ENCODE measurements at regions not wholly inside any gene's neighbourhood (a gene's known extent, or its start where the extent isn't known, plus 50 kb on each side); places are given as distances from the start of the nearest gene placed in this dataset.

DNA sequence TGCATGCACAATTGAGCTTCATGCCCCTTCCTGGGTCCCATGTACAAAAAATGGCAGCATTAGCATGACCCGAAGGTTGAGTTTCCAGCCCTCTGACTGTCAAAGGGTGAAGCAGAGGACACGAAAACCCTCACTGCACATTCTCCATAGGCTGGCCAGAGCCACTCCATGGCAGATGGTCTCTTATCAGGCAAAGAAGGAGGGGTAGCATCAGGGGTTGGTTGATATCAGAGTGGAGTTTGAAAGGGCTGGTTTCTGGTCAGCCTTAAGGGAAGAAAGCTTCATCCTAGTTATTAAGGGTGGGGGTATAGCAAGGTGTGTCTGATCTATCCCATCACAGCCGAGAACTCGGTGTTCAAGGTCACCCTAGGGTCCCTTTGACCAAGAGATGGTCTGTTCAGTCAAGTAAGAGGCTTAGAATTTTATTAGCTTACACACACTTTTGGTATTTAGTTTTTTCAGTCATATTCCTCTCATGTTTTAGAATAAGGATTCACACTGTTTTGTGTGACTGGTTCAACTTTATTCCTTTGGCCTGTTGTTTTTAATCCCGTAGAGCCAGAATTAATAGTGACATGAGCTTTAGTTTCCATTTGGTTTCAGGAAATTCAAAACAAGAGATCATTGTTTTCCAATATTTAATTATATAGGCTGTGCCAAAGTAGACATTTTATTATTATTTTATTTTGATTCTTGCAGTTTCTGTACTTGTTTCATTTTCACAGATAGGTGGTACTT, 199.9 kb upstream of the FMN2 start:
- H3K27ac ChIP-seq (ENCODE audit: low read depth, low read length): no peak overlapping the region
- H3K4me1 ChIP-seq (ENCODE audit: control insufficient read depth in 5 of 5, insufficient read depth in 5 of 5, low read length in 5 of 5): peaks cover 0 to 13% (median 0%) of the 10 kb centered on the region in 5 donors
- H3K9me3 ChIP-seq (ENCODE audit: control insufficient read depth in 5 of 5, low read length in 5 of 5): no peaks in the 10 kb centered on the region
- H3K36me3 ChIP-seq (ENCODE audit: control insufficient read depth in 5 of 5, insufficient read depth in 5 of 5, low read length in 5 of 5): no peaks in the 10 kb centered on the region
- peaks cover 0 to 7% (median 0%) of the 10 kb centered on the region in 5 donors for H3K27me3 ChIP-seq (ENCODE audit: control insufficient read depth in 5 of 5, insufficient read depth in 4 of 5, low read length in 5 of 5)
- no peak overlapping the region for H3K9ac ChIP-seq (ENCODE audit: low read length in 5 of 5)
- no peak overlapping the region for H3K4me3 ChIP-seq (ENCODE audit: low read depth in 1 of 5, low read length in 5 of 5)

DNA sequence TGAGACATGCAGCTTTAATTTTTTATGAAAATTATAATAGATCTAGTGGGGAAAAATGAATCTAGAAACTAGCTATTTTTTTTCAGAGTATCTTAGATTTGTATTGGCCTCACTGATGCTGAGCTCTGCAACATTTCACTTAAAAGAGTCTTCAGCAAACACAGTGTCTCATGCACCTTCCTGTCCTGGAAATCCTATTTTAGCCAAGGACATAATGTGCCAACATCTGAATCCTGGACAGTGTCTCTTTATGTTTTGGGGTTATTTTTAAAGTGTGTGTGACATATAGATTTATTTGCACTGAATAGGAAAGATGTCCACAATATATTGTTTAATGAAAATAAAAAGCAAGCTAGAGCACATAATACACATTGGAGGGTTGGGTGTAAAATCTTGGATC, 199.1 kb upstream of the FMN2 start:
- H3K36me3 ChIP-seq (ENCODE audit: control insufficient read depth in 5 of 5, insufficient read depth in 5 of 5, low read length in 5 of 5): no peaks in the 10 kb centered on the region
- no peaks in the 10 kb centered on the region for H3K9me3 ChIP-seq (ENCODE audit: control insufficient read depth in 5 of 5, low read length in 5 of 5)
- H3K4me3 ChIP-seq (ENCODE audit: low read depth in 1 of 5, low read length in 5 of 5): no peak overlapping the region
- no peak overlapping the region for H3K27ac ChIP-seq (ENCODE audit: low read depth, low read length)
- H3K4me1 ChIP-seq (ENCODE audit: control insufficient read depth in 5 of 5, insufficient read depth in 5 of 5, low read length in 5 of 5): peaks cover 0 to 16% (median 2%) of the 10 kb centered on the region in 5 donors
- peaks cover 0 to 7% (median 0%) of the 10 kb centered on the region in 5 donors for H3K27me3 ChIP-seq (ENCODE audit: control insufficient read depth in 5 of 5, insufficient read depth in 4 of 5, low read length in 5 of 5)
- no peak overlapping the region for H3K9ac ChIP-seq (ENCODE audit: low read length in 5 of 5)

DNA sequence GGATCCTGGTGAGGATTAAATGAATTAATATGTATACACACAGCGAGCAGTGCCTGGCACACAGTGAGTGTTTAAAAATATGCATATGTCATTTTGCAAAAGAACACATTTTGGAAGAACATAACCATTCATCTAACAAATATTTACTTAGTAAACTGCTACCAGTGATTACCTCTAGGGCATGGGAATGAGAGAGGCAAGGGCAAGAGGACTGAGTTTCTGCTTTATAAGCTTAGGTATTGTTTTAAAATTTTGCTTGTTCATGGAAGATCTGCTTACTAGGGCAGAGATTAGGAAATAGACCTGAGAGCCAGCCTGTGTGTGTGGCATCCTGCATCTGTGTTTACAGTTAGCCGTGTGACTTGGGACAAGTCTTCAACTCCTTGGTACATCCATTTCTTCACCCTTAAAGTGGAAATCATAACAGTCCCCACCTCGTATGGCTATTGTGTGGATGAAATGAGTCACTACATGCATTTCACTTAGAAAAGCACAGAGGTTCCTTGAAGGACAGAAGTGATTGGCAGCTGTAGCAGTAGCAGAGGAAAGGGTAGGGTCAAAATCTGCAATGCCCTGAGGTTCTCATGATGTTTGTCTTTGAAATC, 198.5 kb upstream of the FMN2 start:
- Histone ChIP-seq H3K4me1 (ENCODE audit: control insufficient read depth in 5 of 5, insufficient read depth in 5 of 5, low read length in 5 of 5) (peaks cover 0 to 21% (median 7%) of the 10 kb centered on the region in 5 donors), H3K4me3 (ENCODE audit: low read depth in 1 of 5, low read length in 5 of 5) (no peak overlapping the region), H3K36me3 (ENCODE audit: control insufficient read depth in 5 of 5, insufficient read depth in 5 of 5, low read length in 5 of 5) (no peaks in the 10 kb centered on the region), H3K9me3 (ENCODE audit: control insufficient read depth in 5 of 5, low read length in 5 of 5) (no peaks in the 10 kb centered on the region), H3K9ac (ENCODE audit: low read length in 5 of 5) (no peak overlapping the region), H3K27ac (ENCODE audit: low read depth, low read length) (no peak overlapping the region), H3K27me3 (ENCODE audit: control insufficient read depth in 5 of 5, insufficient read depth in 4 of 5, low read length in 5 of 5) (peaks cover 0 to 7% (median 0%) of the 10 kb centered on the region in 5 donors)

DNA sequence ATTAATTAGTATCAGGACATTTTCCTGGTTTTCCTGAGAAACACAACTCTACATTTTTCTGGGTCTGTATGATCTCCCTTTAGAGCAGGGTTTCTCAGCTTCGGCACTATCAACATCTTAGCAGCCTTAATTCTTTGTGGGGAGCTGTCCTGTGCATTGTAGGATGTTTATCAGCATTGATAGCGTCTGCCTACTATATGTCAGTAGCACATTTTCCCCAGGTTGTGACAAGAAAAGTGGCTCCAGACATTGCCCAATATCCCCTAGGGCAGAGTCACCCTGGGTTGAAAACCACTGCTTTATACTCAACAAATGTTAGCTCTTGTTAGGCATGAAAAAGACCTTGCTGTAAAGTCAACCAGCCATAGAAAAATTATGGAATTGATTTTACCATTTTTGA, 195.1 kb upstream of the FMN2 start:
- H3K9me3 ChIP-seq (ENCODE audit: control insufficient read depth in 5 of 5, low read length in 5 of 5): no peaks in the 10 kb centered on the region
- no peak overlapping the region for H3K27ac ChIP-seq (ENCODE audit: low read depth, low read length)
- no peaks in the 10 kb centered on the region for H3K36me3 ChIP-seq (ENCODE audit: control insufficient read depth in 5 of 5, insufficient read depth in 5 of 5, low read length in 5 of 5)
- H3K9ac ChIP-seq (ENCODE audit: low read length in 5 of 5): no peak overlapping the region
- H3K27me3 ChIP-seq (ENCODE audit: control insufficient read depth in 5 of 5, insufficient read depth in 4 of 5, low read length in 5 of 5): peaks cover 0 to 4% (median 0%) of the 10 kb centered on the region in 5 donors
- no peak overlapping the region for H3K4me3 ChIP-seq (ENCODE audit: low read depth in 1 of 5, low read length in 5 of 5)
- H3K4me1 ChIP-seq (ENCODE audit: control insufficient read depth in 5 of 5, insufficient read depth in 5 of 5, low read length in 5 of 5): peaks cover 0 to 21% (median 7%) of the 10 kb centered on the region in 5 donors

DNA sequence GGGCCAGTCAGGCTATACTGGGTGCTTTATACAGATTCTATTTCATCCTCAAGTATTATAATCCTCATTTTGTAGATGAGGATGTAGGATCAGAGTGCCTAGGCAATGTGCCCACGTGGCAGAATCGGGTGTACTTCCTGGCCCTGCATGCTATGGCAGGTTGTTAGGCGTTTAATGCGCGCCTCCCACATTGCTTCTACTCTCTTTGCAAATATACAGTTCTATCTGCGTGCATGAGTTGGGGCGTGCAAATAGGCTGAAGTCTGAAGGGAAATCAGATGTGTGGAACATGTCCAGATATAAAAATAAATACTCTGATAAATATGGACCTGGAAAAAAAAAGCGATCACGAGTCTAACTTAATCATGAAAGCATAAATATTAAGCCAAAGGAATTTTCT, 194.7 kb upstream of the FMN2 start:
- Histone ChIP-seq H3K4me1 (ENCODE audit: control insufficient read depth in 5 of 5, insufficient read depth in 5 of 5, low read length in 5 of 5) (peaks cover 0 to 21% (median 7%) of the 10 kb centered on the region in 5 donors), H3K9me3 (ENCODE audit: control insufficient read depth in 5 of 5, low read length in 5 of 5) (no peaks in the 10 kb centered on the region), H3K9ac (ENCODE audit: low read length in 5 of 5) (no peak overlapping the region), H3K27me3 (ENCODE audit: control insufficient read depth in 5 of 5, insufficient read depth in 4 of 5, low read length in 5 of 5) (peaks cover 0 to 4% (median 0%) of the 10 kb centered on the region in 5 donors), H3K36me3 (ENCODE audit: control insufficient read depth in 5 of 5, insufficient read depth in 5 of 5, low read length in 5 of 5) (no peaks in the 10 kb centered on the region), H3K27ac (ENCODE audit: low read depth, low read length) (no peak overlapping the region), H3K4me3 (ENCODE audit: low read depth in 1 of 5, low read length in 5 of 5) (no peak overlapping the region)

DNA sequence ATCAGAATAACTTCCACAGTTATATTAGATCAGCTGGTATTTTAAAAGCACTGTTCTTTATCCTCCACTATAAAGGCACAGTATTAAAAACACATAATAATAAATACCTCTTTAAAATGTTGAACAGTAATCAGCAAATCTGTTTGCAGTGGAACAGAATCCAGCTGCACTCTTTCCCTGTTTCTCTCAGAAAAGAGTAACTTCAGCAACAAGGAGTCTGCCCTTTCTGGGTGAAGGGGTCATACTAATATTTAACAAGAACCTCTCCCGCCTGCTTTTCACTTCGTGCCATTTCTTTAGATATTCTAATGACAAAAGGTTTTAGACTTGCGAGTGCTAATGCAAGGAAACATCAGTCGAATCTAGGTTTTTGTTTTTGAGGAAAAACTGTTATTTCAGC, 194.2 kb upstream of the FMN2 start:
- no peaks in the 10 kb centered on the region for H3K9me3 ChIP-seq (ENCODE audit: control insufficient read depth in 5 of 5, low read length in 5 of 5)
- H3K36me3 ChIP-seq (ENCODE audit: control insufficient read depth in 5 of 5, insufficient read depth in 5 of 5, low read length in 5 of 5): no peaks in the 10 kb centered on the region
- H3K9ac ChIP-seq (ENCODE audit: low read length in 5 of 5): no peak overlapping the region
- peaks cover 0 to 19% (median 7%) of the 10 kb centered on the region in 5 donors for H3K4me1 ChIP-seq (ENCODE audit: control insufficient read depth in 5 of 5, insufficient read depth in 5 of 5, low read length in 5 of 5)
- peaks cover 0 to 4% (median 0%) of the 10 kb centered on the region in 5 donors for H3K27me3 ChIP-seq (ENCODE audit: control insufficient read depth in 5 of 5, insufficient read depth in 4 of 5, low read length in 5 of 5)
- no peak overlapping the region for H3K27ac ChIP-seq (ENCODE audit: low read depth, low read length)
- no peak overlapping the region for H3K4me3 ChIP-seq (ENCODE audit: low read depth in 1 of 5, low read length in 5 of 5)

DNA sequence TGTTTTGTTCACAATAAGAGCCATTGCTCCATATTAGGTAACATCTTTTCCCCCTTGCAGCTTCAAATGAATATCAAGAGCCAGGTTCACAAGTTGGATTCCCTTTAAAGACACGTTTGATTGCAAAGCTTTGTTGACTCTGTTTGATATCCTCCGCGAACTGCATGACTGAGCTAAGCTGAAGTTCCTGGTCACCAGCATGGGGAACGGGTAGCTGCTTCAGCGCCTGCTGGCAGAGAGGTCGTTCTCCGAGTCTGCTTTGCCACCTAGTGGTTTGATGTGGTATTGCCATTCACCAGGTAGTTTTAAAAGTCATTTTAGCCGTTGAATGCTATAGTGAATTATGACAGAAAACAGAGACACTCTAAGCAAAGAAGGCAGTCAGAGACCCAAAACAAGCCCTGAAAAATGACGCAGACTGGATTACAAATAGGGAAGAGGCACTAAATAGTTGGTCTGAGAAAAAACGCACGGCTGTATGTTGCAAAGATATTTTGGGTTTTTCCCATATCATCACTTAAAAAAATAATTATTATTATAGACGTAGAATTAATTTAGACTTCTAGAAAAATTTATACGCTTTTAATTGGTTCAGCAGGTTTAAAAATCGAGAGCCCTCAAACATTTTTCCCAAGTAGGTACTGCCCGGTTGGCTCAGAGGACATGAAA, 193.5 kb upstream of the FMN2 start:
- Histone ChIP-seq H3K9me3 (ENCODE audit: control insufficient read depth in 5 of 5, low read length in 5 of 5) (no peaks in the 10 kb centered on the region), H3K4me1 (ENCODE audit: control insufficient read depth in 5 of 5, insufficient read depth in 5 of 5, low read length in 5 of 5) (peaks cover 0 to 11% (median 7%) of the 10 kb centered on the region in 5 donors), H3K27ac (ENCODE audit: low read depth, low read length) (no peak overlapping the region), H3K27me3 (ENCODE audit: control insufficient read depth in 5 of 5, insufficient read depth in 4 of 5, low read length in 5 of 5) (peaks cover 0 to 4% (median 0%) of the 10 kb centered on the region in 5 donors), H3K9ac (ENCODE audit: low read length in 5 of 5) (no peak overlapping the region), H3K36me3 (ENCODE audit: control insufficient read depth in 5 of 5, insufficient read depth in 5 of 5, low read length in 5 of 5) (no peaks in the 10 kb centered on the region), H3K4me3 (ENCODE audit: low read depth in 1 of 5, low read length in 5 of 5) (peak overlapping the region in 1 of 5 donors; percentile 52)

DNA sequence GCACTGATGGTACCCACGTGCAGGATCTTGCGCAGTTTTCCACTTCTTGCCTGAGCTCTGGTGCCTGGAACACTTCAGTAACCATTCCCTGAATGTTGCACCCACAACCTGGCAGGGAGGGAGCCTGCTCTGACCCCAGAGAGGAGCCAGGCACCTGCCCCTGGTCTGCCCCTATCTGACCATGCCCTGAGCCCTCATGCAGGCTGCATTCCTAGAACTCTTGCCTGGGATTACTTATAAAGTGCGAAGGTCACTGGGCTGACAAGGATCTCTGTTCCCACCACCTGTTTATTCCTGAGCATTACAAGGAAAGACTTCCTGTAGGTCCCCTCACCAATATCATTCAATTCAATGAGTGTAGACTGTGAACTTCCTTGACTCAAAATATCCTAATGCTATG, 191.9 kb upstream of the FMN2 start:
- Histone ChIP-seq H3K9ac (ENCODE audit: low read length in 5 of 5) (no peak overlapping the region), H3K27ac (ENCODE audit: low read depth, low read length) (no peak overlapping the region), H3K36me3 (ENCODE audit: control insufficient read depth in 5 of 5, insufficient read depth in 5 of 5, low read length in 5 of 5) (no peaks in the 10 kb centered on the region)

DNA sequence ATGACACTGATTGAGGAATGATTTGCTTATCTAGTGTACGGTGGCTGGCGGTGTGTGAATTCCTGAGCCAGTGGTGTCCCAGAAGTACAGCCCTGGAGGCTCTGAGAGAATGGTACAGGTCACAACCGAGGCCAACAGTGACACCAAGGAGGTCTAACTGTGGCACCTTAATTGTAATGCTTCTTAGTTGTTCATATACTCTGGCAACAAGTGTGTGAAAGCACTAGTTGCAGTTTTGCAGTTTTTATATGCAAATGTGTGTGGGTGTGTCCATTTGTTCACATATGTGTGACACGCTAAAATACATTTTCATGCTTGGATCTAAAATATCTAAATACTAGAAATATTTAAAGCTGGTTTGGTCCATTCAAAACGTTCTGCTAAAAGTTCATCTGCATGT, 185.3 kb upstream of the FMN2 start:
- H3K9ac ChIP-seq (ENCODE audit: low read length in 5 of 5): no peak overlapping the region
- H3K4me3 ChIP-seq (ENCODE audit: low read depth in 1 of 5, low read length in 5 of 5): no peak overlapping the region
- H3K36me3 ChIP-seq (ENCODE audit: control insufficient read depth in 5 of 5, insufficient read depth in 5 of 5, low read length in 5 of 5): no peaks in the 10 kb centered on the region
- no peaks in the 10 kb centered on the region for H3K9me3 ChIP-seq (ENCODE audit: control insufficient read depth in 5 of 5, low read length in 5 of 5)
- H3K27ac ChIP-seq (ENCODE audit: low read depth, low read length): no peak overlapping the region
- no peaks in the 10 kb centered on the region for H3K27me3 ChIP-seq (ENCODE audit: control insufficient read depth in 5 of 5, insufficient read depth in 4 of 5, low read length in 5 of 5)
- H3K4me1 ChIP-seq (ENCODE audit: control insufficient read depth in 5 of 5, insufficient read depth in 5 of 5, low read length in 5 of 5): peaks cover 0 to 10% (median 3%) of the 10 kb centered on the region in 5 donors

More for the DNA sequence above, 191.9 kb upstream of the FMN2 start:
- Histone ChIP-seq H3K4me3 (ENCODE audit: low read depth in 1 of 5, low read length in 5 of 5) (no peak overlapping the region), H3K9me3 (ENCODE audit: control insufficient read depth in 5 of 5, low read length in 5 of 5) (no peaks in the 10 kb centered on the region), H3K27me3 (ENCODE audit: control insufficient read depth in 5 of 5, insufficient read depth in 4 of 5, low read length in 5 of 5) (peaks cover 0 to 4% (median 0%) of the 10 kb centered on the region in 5 donors), H3K4me1 (ENCODE audit: control insufficient read depth in 5 of 5, insufficient read depth in 5 of 5, low read length in 5 of 5) (peaks cover 0 to 8% (median 7%) of the 10 kb centered on the region in 5 donors)

DNA sequence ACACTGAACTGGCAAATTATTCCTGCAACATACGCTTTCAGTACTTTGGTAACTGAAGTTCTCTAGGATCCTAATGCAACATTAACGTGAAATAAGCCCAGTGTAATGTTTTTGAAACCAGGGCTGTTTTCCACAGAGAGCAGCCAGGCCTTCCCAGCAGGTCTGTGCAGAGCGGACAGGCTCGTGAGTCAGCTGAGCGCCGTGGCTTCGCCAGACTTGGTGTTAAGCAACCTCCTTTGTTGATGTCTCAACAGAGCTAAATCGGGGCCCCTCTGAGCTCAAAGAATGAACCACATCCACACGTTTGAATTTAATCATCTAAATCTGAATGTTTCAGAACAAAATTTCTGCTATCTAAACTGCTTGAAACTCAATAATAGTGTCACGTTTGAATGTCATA, 181.8 kb upstream of the FMN2 start:
- Histone ChIP-seq H3K27ac (ENCODE audit: low read depth, low read length) (no peak overlapping the region), H3K4me3 (ENCODE audit: low read depth in 1 of 5, low read length in 5 of 5) (no peak overlapping the region), H3K27me3 (ENCODE audit: control insufficient read depth in 5 of 5, insufficient read depth in 4 of 5, low read length in 5 of 5) (no peaks in the 10 kb centered on the region), H3K9me3 (ENCODE audit: control insufficient read depth in 5 of 5, low read length in 5 of 5) (no peaks in the 10 kb centered on the region), H3K4me1 (ENCODE audit: control insufficient read depth in 5 of 5, insufficient read depth in 5 of 5, low read length in 5 of 5) (peaks cover 0 to 10% (median 3%) of the 10 kb centered on the region in 5 donors), H3K36me3 (ENCODE audit: control insufficient read depth in 5 of 5, insufficient read depth in 5 of 5, low read length in 5 of 5) (no peaks in the 10 kb centered on the region), H3K9ac (ENCODE audit: low read length in 5 of 5) (no peak overlapping the region)
